ENCODE measurements at regions not wholly inside any gene's neighbourhood (a gene's known extent, or its start where the extent isn't known, plus 50 kb on each side); places are given as distances from the start of the nearest gene placed in this dataset.
"Not testable (repeated sequence)": the region's sequence is repeated elsewhere in the genome, so short reads cannot be mapped to it uniquely, and the experiment has no call there.

DNA sequence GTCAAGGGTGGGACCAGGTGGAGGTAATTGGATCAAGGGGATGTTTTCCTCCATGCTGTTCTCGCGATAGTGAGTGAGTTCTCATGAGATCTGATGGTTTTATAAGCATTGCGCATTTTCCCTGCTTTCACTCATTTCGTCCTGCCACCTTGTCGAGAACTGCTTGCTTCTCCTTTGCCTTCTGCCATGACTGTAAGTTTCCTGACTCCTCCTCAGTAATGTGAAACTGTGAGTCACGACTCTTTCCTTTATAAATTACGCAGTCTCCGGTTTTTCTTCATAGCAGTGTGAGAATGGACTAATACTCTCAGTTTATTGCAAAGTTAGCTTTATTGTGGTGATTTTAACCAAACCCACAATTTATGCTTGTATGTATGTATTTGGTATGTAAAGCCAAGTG is 878.5 kb upstream of the ANO3 start:
- H3K4me3 ChIP-seq, result no peak overlapping the region
- no peaks in the 10 kb centered on the region for H4K20me1 ChIP-seq
- H3K27ac ChIP-seq, result no peak overlapping the region
- no peaks in the 10 kb centered on the region for H3K36me3 ChIP-seq
- H3K9ac ChIP-seq, result no peak overlapping the region
- TF ChIP-seq Cebpa-rat (IDR thresholded peaks at IDR 0.05), result no peak
- H3K27me3 ChIP-seq, result no peaks in the 10 kb centered on the region
- H3K4me2 ChIP-seq, result no peak overlapping the region
- H3K4me1 ChIP-seq, result no peaks in the 10 kb centered on the region
- H3K9me3 ChIP-seq (replicated peaks in 1 of 11), result no peaks in the 10 kb centered on the region

DNA sequence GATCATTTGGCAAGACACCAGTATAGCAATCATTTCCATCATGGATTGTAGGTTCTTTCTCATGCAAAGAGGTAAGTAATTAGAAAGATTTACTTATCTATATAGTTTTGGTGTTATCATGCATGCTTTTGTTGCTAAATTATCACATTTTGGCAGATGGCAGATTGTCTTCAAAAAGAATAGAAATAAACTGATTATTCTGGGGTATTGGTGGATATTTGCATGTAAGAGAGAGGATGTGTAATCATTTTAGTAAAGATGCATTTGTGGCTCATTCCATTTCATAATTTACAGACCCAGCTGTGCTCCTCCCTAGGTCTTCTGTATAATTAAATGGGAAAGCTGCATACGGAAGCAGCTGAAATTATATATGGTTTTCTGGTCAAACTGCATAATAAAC is 875.7 kb upstream of the ANO3 start:
- no peaks in the 10 kb centered on the region for H3K36me3 ChIP-seq
- no peaks in the 10 kb centered on the region for H3K27me3 ChIP-seq
- H3K9me3 ChIP-seq (replicated peaks in 1 of 11), result no peaks in the 10 kb centered on the region
- no peaks in the 10 kb centered on the region for H4K20me1 ChIP-seq
- H3K4me2 ChIP-seq, result no peak overlapping the region
- no peak overlapping the region for H3K9ac ChIP-seq
- TF ChIP-seq Cebpa-rat (IDR thresholded peaks at IDR 0.05), result no peak
- H3K4me1 ChIP-seq, result no peaks in the 10 kb centered on the region
- no peak overlapping the region for H3K27ac ChIP-seq
- H3K4me3 ChIP-seq, result no peak overlapping the region

DNA sequence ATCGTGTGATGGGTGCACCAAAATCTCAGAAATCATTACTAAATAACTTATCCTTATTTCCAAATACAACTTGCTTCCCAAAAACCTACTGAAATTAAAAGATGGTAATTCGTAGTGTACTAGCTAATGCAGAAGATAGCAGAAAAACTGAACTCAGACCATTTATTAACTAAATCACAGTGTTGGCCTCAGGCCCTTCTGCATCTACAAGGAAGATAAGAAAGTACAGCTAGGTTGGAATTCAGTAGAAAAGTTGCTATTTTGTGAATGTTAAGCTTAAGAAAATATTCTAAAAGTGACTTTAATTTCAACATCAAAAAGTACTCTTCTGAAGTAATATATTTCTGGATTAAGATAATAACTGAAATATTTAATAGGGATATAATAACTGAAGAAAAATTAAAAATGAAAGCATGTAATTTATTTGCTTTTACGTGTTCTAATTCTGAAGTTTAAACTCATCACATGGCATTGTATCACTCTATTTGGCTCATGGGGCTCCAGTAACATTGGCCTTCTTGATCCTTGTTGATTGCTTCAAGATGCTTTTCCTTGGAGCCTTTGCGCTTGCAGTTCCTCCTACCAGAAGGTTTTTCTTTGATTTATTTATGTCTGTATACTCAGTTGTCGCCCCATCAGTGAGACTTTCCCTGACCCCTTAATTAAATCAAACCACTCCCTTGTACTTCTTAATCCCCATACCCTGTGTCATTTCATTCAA is 847.9 kb upstream of the ANO3 start:
- H3K9me3 ChIP-seq (replicated peaks in 1 of 11), result no peaks in the 10 kb centered on the region
- H3K4me2 ChIP-seq, result peak overlapping the region in 2 of 11 experiments; percentile 54 to 57; a peak in 3 of 22 replicates

DNA sequence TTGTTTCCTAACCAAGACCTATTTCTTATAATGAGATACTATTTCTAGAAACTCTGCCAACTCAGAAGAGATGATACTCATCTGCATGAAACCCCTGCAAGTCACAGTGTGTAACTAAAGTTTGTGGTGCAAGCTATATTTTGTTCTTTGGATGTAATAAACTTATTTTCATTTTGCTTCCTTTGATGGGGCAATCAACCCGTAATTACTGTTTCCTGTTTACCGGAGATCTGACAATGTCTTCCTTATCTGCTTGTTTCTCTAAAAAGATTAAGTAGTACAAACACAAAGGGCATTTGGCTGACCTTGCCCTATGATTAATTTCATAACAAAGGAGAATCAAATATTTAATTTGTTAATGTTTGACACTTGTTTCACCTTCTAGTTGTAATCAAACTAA is 846.6 kb upstream of the ANO3 start:
- Histone ChIP-seq H4K20me1 (no peaks in the 10 kb centered on the region), H3K4me2 (peak overlapping the region; percentile 34 to 63 (median 48); a peak in 21 of 22 replicates)

More for the DNA sequence above, 847.9 kb upstream of the ANO3 start:
- Histone ChIP-seq H3K9ac (no peak overlapping the region), H3K27me3 (no peaks in the 10 kb centered on the region), H4K20me1 (no peaks in the 10 kb centered on the region), H3K27ac (peak overlapping the region in 3 of 11 experiments; percentile 26 to 53 (median 46); a peak in 2 of 22 replicates), H3K4me1 (peaks cover 7 to 21% (median 17%) of the 10 kb centered on the region in 10 experiments; a peak in 19 of 20 replicates), H3K4me3 (no peak overlapping the region), H3K36me3 (no peaks in the 10 kb centered on the region)
- no peak for TF ChIP-seq Cebpa-rat (IDR thresholded peaks at IDR 0.05)

DNA sequence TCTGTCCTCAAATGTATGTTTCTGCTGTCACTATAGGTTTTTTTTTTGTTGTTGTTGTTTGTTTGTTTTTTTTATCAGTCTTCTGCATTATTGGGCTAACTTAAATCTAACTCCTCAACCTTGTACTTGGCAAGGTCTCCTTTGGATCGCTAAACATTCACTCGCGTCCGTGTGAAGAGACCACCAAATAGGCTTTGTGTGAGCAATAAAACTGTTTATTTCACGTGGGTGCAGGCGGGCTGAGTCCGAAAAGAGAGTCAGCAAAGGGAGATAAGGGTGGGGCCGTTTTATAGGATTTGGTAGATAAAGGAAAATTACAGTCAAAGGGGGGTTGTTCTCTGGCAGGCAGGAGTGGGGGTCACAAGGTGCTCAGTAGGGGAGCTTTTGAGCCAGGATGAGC is 845.6 kb upstream of the ANO3 start:
- not testable (repeated sequence) for H3K9ac ChIP-seq; H3K27me3 ChIP-seq; H3K4me3 ChIP-seq; H3K9me3 ChIP-seq (replicated peaks in 1 of 11); H3K36me3 ChIP-seq; H4K20me1 ChIP-seq
- Histone ChIP-seq H3K4me1 (peaks cover 7 to 21% (median 17%) of the 10 kb centered on the region in 10 experiments; a peak in 19 of 20 replicates), H3K4me2 (peak overlapping the region in 2 of 11 experiments; percentile 8 to 54; a peak in 2 of 22 replicates), H3K27ac (peak overlapping the region in 6 of 11 experiments; percentile 24 to 70 (median 50); a peak in 7 of 22 replicates)

More for the DNA sequence above, 846.6 kb upstream of the ANO3 start:
- H3K27me3 ChIP-seq, result no peaks in the 10 kb centered on the region
- no peaks in the 10 kb centered on the region for H3K36me3 ChIP-seq
- peak overlapping the region in 1 of 11 experiments; percentile 34; a peak in 1 of 22 replicates for H3K9ac ChIP-seq
- H3K9me3 ChIP-seq (replicated peaks in 1 of 11), result no peaks in the 10 kb centered on the region
- H3K4me3 ChIP-seq, result no peak overlapping the region
- peak in 2 of 11 experiments; percentile 23 to 64; a peak in 2 of 22 replicates for TF ChIP-seq Cebpa-rat (IDR thresholded peaks at IDR 0.05)
- H3K4me1 ChIP-seq, result peaks cover 7 to 21% (median 17%) of the 10 kb centered on the region in 10 experiments; a peak in 19 of 20 replicates
- peak overlapping the region in 8 of 11 experiments; percentile 9 to 70 (median 45); a peak in 14 of 22 replicates for H3K27ac ChIP-seq

DNA sequence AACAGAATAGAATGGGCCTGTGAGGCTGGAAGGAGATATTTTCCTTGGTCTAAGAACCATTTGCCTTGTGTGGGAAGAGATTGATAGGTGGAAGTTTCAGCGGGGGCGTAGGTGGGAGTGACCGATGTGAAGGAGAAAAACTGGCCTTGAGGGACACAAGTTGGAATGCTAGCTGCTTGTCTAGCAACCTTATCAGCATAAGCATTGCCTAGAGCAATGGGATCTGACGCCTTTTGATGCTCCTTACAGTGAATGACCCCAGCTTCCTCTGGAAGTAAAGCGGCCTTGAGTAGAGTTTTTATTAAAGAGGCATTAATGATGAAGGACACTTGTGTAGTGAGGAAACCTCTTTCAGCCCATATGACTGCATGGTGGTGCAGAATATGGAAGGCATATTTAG is 843.8 kb upstream of the ANO3 start:
- not testable (repeated sequence) for H3K9me3 ChIP-seq (replicated peaks in 1 of 11); H3K4me3 ChIP-seq; H3K4me2 ChIP-seq; H3K27ac ChIP-seq; H4K20me1 ChIP-seq; H3K9ac ChIP-seq; H3K36me3 ChIP-seq; H3K27me3 ChIP-seq
- peaks cover 7 to 21% (median 17%) of the 10 kb centered on the region in 10 experiments; a peak in 19 of 20 replicates for H3K4me1 ChIP-seq

DNA sequence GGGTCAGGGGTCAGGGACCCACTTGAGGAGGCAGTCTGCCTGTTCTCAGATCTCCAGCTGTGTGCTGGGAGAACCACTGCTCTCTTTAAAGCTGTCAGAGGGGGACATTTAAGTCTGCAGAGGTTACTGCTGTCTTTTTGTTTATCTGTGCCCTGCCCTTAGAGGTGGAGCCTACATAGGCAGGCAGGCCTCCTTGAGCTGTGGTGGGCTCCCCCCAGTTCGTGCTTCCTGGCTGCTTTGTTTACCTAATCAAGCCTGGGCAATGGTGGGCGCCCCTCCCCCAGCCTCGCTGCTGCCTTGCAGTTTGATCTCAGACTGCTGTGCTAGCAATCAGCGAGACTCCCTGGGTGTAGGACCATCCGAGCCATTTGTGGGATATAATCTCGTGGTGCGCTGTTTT is 830.5 kb upstream of the ANO3 start:
- H3K27ac ChIP-seq; H3K4me2 ChIP-seq; H3K36me3 ChIP-seq; H3K9ac ChIP-seq; H3K9me3 ChIP-seq (replicated peaks in 1 of 11); H3K27me3 ChIP-seq; H4K20me1 ChIP-seq; H3K4me3 ChIP-seq; H3K4me1 ChIP-seq: not testable (repeated sequence)

DNA sequence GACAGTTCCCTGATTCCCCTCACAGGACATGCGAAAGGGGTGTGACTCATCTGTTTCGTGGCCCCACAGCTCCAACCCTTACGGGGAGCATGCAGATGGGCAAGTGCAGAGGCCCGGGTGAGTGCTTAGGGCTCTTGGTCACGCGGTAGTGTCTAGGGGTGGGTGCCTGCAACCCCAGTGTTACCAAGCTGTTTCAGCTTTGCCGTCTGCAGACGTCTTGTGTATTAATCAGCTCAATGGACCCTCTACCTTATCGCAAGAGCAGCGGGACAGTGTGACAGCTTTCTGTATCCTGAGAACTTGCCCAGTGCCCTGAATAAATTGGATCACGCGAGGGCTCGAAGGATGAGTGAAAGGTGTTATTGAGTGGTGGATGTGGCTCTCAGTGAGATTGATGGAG is 816.4 kb upstream of the ANO3 start:
- no peaks in the 10 kb centered on the region for H3K36me3 ChIP-seq
- TF ChIP-seq Cebpa-rat (IDR thresholded peaks at IDR 0.05), result no peak
- H4K20me1 ChIP-seq, result no peaks in the 10 kb centered on the region
- no peaks in the 10 kb centered on the region for H3K4me1 ChIP-seq
- no peak overlapping the region for H3K27ac ChIP-seq
- H3K27me3 ChIP-seq, result no peaks in the 10 kb centered on the region
- H3K4me2 ChIP-seq, result no peak overlapping the region
- H3K9ac ChIP-seq, result no peak overlapping the region
- H3K9me3 ChIP-seq (replicated peaks in 1 of 11), result no peaks in the 10 kb centered on the region
- H3K4me3 ChIP-seq, result no peak overlapping the region

DNA sequence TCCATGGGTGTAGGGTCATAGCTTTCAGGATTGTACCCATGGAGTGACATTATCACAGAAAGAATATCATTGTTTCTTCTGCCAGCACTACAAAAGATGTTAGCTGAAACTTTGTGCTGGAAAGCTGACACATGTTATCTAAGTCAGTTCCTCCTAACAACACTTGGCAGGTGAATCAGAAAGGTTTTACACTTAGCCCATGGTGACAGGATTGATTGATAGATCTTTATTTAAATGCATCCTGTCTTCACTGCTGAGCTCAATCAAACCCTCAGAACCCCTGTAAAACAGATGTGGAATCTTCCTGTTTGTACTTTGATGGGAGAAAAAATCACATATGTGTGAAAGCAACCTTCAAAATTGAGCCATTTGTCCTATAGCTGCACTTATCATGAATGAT is 811.5 kb upstream of the ANO3 start:
- H3K27me3 ChIP-seq, result no peaks in the 10 kb centered on the region
- H3K4me3 ChIP-seq, result no peak overlapping the region
- 0 out of 20 replicates have a peak, but pooled peaks cover 0 to 3% (median 0%) of the 10 kb centered on the region in 10 experiments for H3K4me1 ChIP-seq
- H3K9ac ChIP-seq, result no peak overlapping the region
- H4K20me1 ChIP-seq, result no peaks in the 10 kb centered on the region
- no peak for TF ChIP-seq Cebpa-rat (IDR thresholded peaks at IDR 0.05)
- H3K36me3 ChIP-seq, result no peaks in the 10 kb centered on the region
- H3K4me2 ChIP-seq, result no peak overlapping the region
- H3K9me3 ChIP-seq (replicated peaks in 1 of 11), result no peaks in the 10 kb centered on the region
- H3K27ac ChIP-seq, result no peak overlapping the region

DNA sequence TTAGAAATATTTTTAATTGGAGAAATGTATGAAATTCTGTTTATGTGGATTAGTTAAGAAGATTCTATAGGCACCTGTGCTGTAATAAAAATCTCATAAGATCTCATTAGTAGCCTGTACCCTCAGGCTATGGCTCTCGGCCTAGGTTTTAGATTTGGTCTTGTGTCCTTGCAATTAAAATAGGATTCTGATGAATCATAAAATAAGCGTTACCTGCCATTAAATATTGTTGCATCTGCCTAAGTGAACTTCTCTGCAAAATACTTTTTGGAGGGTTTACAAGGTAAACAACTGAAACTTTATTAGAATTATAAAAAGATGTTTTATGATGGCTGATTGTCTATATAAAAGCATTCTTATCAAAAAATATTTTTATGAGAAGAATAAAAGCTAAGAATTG is 804.1 kb upstream of the ANO3 start:
- H3K27ac ChIP-seq, result no peak overlapping the region
- no peaks in the 10 kb centered on the region for H3K9me3 ChIP-seq (replicated peaks in 1 of 11)
- no peak overlapping the region for H3K9ac ChIP-seq
- no peaks in the 10 kb centered on the region for H3K27me3 ChIP-seq
- H3K4me2 ChIP-seq, result no peak overlapping the region
- H3K36me3 ChIP-seq, result no peaks in the 10 kb centered on the region
- no peak for TF ChIP-seq Cebpa-rat (IDR thresholded peaks at IDR 0.05)
- no peaks in the 10 kb centered on the region for H4K20me1 ChIP-seq
- no peak overlapping the region for H3K4me3 ChIP-seq
- 0 out of 20 replicates have a peak, but pooled peaks cover 0 to 2% (median 0%) of the 10 kb centered on the region in 10 experiments for H3K4me1 ChIP-seq

All from BLaER1 treated with 17β-estradiol and CSF1 and Interleukin-3, amounts not matched to agents 10 nM and 100 nM (cell line).